WTC11 (cell line): ENCODE measurements at regions not wholly inside any gene's neighbourhood (a gene's known extent, or its start where the extent isn't known, plus 50 kb on each side); places are given as distances from the start of the nearest gene placed in this dataset.

Experiments
- ATAC-seq: fragments of 200-7000 bp; cut with Tn5 transposase; 2 replicates; pipeline ENCODE4 v1.10.0; 2021; ENCODE audit warnings: mild to moderate bottlenecking, moderate library complexity
- CTCF ChIA-PET: fragments of 300-600 bp; sonication (Branson Sonifier 250); formaldehyde crosslinking; loops from one replicate; lab custom pipeline; 2021; ENCODE audit warnings: antibody characterized with exemption; lab: Charles Lee
- POLR2A ChIA-PET: fragments of 350-600 bp; sonication (Branson Sonifier 250); formaldehyde crosslinking; loops from one replicate; lab custom pipeline; 2021; ENCODE audit warnings: antibody characterized with exemption; lab: Charles Lee
- DNase-seq: peaks from one replicate; pipeline ENCODE4 v3.0.0; 2021; ENCODE audit warnings: low spot score
- H3K27ac Mint-ChIP-seq: 2 replicates; pipeline ENCODE4 v1.8.0; 2021; ENCODE audit warnings: mixed read lengths
- H3K27me3 Mint-ChIP-seq: 2 replicates; pipeline ENCODE4 v1.8.0; 2021; ENCODE audit warnings: low read depth, mild to moderate bottlenecking, moderate library complexity, mixed read lengths
- H3K36me3 Mint-ChIP-seq: 2 replicates; pipeline ENCODE4 v1.8.0; 2021; ENCODE audit warnings: mixed read lengths
- H3K4me1 Mint-ChIP-seq: 2 replicates; pipeline ENCODE4 v1.8.0; 2022; ENCODE audit warnings: mixed read lengths
- H3K4me3 Mint-ChIP-seq: 2 replicates; pipeline ENCODE4 v1.8.0; 2021; ENCODE audit warnings: mild to moderate bottlenecking, moderate library complexity, mixed read lengths
- H3K9me3 Mint-ChIP-seq: 2 replicates; pipeline ENCODE4 v1.8.0; 2021; ENCODE audit warnings: mixed read lengths
- AR ChIP-seq: fragments of 250-450 bp; sonication (Bioruptor Pico); IDR thresholded peaks from 2 replicates; pipeline ENCODE4 v1.9.0; 2021; ENCODE audit warnings: mild to moderate bottlenecking
- ATF6 ChIP-seq: sonication (generic); formaldehyde crosslinking; IDR thresholded peaks from 2 replicates; pipeline ENCODE4 v1.8.1; 2023; ENCODE audit warnings: mild to moderate bottlenecking, missing genetic modification reagents
- ELF4 ChIP-seq: sonication (generic); formaldehyde crosslinking; IDR thresholded peaks from 2 replicates; pipeline ENCODE4 v1.8.1; 2022; ENCODE audit warnings: low read depth, mild to moderate bottlenecking, moderate library complexity, missing genetic modification reagents
- ESRRA ChIP-seq: sonication (generic); formaldehyde crosslinking; IDR thresholded peaks from 2 replicates; pipeline ENCODE4 v1.8.1; 2022; ENCODE audit warnings: mild to moderate bottlenecking, missing genetic modification reagents, borderline replicate concordance
- HMGA2 ChIP-seq: fragments of 250-450 bp; sonication (Bioruptor Pico); IDR thresholded peaks from 2 replicates; pipeline ENCODE4 v1.4.0; 2021; ENCODE audit warnings: mild to moderate bottlenecking, moderate library complexity
- JAZF1 ChIP-seq: fragments of 250-450 bp; sonication (Bioruptor Pico); IDR thresholded peaks from 2 replicates; pipeline ENCODE4 v1.9.0; 2021; ENCODE audit warnings: moderate library complexity, mild to moderate bottlenecking, inconsistent platforms
- MAX ChIP-seq: sonication (generic); formaldehyde crosslinking; IDR thresholded peaks from 2 replicates; pipeline ENCODE4 v1.8.0; 2022; ENCODE audit warnings: mild to moderate bottlenecking, missing genetic modification reagents
- NFE2L1 ChIP-seq: sonication (generic); formaldehyde crosslinking; IDR thresholded peaks from 2 replicates; pipeline ENCODE4 v1.8.1; 2023; ENCODE audit warnings: missing genetic modification reagents
- PREB ChIP-seq: sonication (generic); formaldehyde crosslinking; IDR thresholded peaks from 2 replicates; pipeline ENCODE4 v1.8.1; 2022; ENCODE audit warnings: mild to moderate bottlenecking, missing genetic modification reagents, moderate library complexity, borderline replicate concordance
- PRRX2 ChIP-seq: fragments of 250-450 bp; sonication (Bioruptor Pico); IDR thresholded peaks from 2 replicates; pipeline ENCODE4 v1.8.0; 2021; ENCODE audit warnings: mild to moderate bottlenecking
- RELA ChIP-seq: sonication (generic); formaldehyde crosslinking; IDR thresholded peaks from 2 replicates; pipeline ENCODE4 v1.8.1; 2022; ENCODE audit warnings: missing genetic modification reagents, mild to moderate bottlenecking, borderline replicate concordance
- SMAD4 ChIP-seq: sonication (generic); formaldehyde crosslinking; IDR thresholded peaks from 2 replicates; pipeline ENCODE4 v1.8.0; 2022; ENCODE audit warnings: mild to moderate bottlenecking, missing genetic modification reagents
- SOX15 ChIP-seq: fragments of 250-450 bp; sonication (Bioruptor Pico); IDR thresholded peaks from 2 replicates; pipeline ENCODE4 v1.9.0; 2021; ENCODE audit warnings: mild to moderate bottlenecking
- TCF7 ChIP-seq: sonication (generic); formaldehyde crosslinking; IDR thresholded peaks from 2 replicates; pipeline ENCODE4 v1.8.0; 2022; ENCODE audit warnings: mild to moderate bottlenecking, low read depth, missing genetic modification reagents, moderate library complexity
- ZBTB43 ChIP-seq: sonication (generic); formaldehyde crosslinking; IDR thresholded peaks from 2 replicates; pipeline ENCODE4 v1.8.1; 2023; ENCODE audit warnings: mild to moderate bottlenecking, missing genetic modification reagents
- ZNF121 ChIP-seq: sonication (generic); formaldehyde crosslinking; IDR thresholded peaks from 2 replicates; pipeline ENCODE4 v1.8.0; 2023; ENCODE audit warnings: missing genetic modification reagents
- ZNF232 ChIP-seq: sonication (generic); formaldehyde crosslinking; IDR thresholded peaks from 2 replicates; pipeline ENCODE4 v1.8.0; 2022; ENCODE audit warnings: mild to moderate bottlenecking, missing genetic modification reagents
- ZNF317 ChIP-seq: sonication (generic); formaldehyde crosslinking; IDR thresholded peaks from 2 replicates; pipeline ENCODE4 v1.8.1; 2023; ENCODE audit warnings: low read depth, mild to moderate bottlenecking, moderate library complexity, missing genetic modification reagents, borderline replicate concordance
- TF ChIP-seq, protein P1 (sequence below): fragments of 250-450 bp; sonication (Bioruptor Pico); IDR thresholded peaks from 2 replicates; pipeline ENCODE4 v1.9.0; 2021; ENCODE audit warnings: mild to moderate bottlenecking, borderline replicate concordance
- TF ChIP-seq, protein P2 (sequence below): sonication (generic); formaldehyde crosslinking; IDR thresholded peaks from 2 replicates; pipeline ENCODE4 v1.8.0; 2022; ENCODE audit warnings: mild to moderate bottlenecking, missing genetic modification reagents
- TF ChIP-seq, protein P3 (sequence below): sonication (generic); formaldehyde crosslinking; IDR thresholded peaks from 2 replicates; pipeline ENCODE4 v1.8.1; 2022; ENCODE audit warnings: low read depth, missing genetic modification reagents, borderline replicate concordance

GRCh38 chr3:83317605-83318004, 1556.2 kb upstream of the GBE1 start (continued):
- TF ChIP-seq, protein P1, sequence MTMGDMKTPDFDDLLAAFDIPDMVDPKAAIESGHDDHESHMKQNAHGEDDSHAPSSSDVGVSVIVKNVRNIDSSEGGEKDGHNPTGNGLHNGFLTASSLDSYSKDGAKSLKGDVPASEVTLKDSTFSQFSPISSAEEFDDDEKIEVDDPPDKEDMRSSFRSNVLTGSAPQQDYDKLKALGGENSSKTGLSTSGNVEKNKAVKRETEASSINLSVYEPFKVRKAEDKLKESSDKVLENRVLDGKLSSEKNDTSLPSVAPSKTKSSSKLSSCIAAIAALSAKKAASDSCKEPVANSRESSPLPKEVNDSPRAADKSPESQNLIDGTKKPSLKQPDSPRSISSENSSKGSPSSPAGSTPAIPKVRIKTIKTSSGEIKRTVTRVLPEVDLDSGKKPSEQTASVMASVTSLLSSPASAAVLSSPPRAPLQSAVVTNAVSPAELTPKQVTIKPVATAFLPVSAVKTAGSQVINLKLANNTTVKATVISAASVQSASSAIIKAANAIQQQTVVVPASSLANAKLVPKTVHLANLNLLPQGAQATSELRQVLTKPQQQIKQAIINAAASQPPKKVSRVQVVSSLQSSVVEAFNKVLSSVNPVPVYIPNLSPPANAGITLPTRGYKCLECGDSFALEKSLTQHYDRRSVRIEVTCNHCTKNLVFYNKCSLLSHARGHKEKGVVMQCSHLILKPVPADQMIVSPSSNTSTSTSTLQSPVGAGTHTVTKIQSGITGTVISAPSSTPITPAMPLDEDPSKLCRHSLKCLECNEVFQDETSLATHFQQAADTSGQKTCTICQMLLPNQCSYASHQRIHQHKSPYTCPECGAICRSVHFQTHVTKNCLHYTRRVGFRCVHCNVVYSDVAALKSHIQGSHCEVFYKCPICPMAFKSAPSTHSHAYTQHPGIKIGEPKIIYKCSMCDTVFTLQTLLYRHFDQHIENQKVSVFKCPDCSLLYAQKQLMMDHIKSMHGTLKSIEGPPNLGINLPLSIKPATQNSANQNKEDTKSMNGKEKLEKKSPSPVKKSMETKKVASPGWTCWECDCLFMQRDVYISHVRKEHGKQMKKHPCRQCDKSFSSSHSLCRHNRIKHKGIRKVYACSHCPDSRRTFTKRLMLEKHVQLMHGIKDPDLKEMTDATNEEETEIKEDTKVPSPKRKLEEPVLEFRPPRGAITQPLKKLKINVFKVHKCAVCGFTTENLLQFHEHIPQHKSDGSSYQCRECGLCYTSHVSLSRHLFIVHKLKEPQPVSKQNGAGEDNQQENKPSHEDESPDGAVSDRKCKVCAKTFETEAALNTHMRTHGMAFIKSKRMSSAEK (CRISPR knock-in tag), result no peak
- no peak for TF ChIP-seq ZNF121 (CRISPR knock-in tag)
- TF ChIP-seq, all 79 proteins: peak for 0

- no peak for ATAC-seq
- no peaks in the 10 kb centered on the region for H3K36me3 Mint-ChIP-seq
- no peak overlapping the region for H3K4me3 Mint-ChIP-seq
- 0 out of 2 replicates have a peak, but pooled peaks cover 3% of the 10 kb centered on the region for H3K9me3 Mint-ChIP-seq
- no peak for DNase-seq
- no peak overlapping the region for H3K27ac Mint-ChIP-seq
- H3K27me3 Mint-ChIP-seq, result no peaks in the 10 kb centered on the region; the same call in 1 of the 2 replicates
- CTCF ChIA-PET, result interaction anchor here (0.7 to 1.1 kb wide), 2 partner anchors 40 to 190 kb away, joined by 3 to 5 read pairs; no protein-coding TSS in a partner anchor
- H3K4me1 Mint-ChIP-seq, result peaks cover 22% of the 10 kb centered on the region
- POLR2A ChIA-PET, result interaction anchor here (0.7 kb wide), 1 partner anchor 327 kb away, joined by 5 read pairs; no protein-coding TSS in a partner anchor
- TF ChIP-seq HMGA2 (CRISPR knock-in tag) (no peak), ZNF317 (CRISPR knock-in tag) (no peak), PRRX2 (CRISPR knock-in tag) (no peak), JAZF1 (CRISPR knock-in tag) (no peak), ESRRA (CRISPR knock-in tag) (no peak), ELF4 (CRISPR knock-in tag) (no peak), MAX (CRISPR knock-in tag) (no peak), ZNF232 (CRISPR knock-in tag) (no peak), SOX15 (CRISPR knock-in tag) (no peak), RELA (no peak), NFE2L1 (CRISPR knock-in tag) (no peak), ZBTB43 (no peak), AR (CRISPR knock-in tag) (no peak), SMAD4 (CRISPR knock-in tag) (no peak), TCF7 (CRISPR knock-in tag) (no peak), ATF6 (CRISPR knock-in tag) (no peak), PREB (no peak)
- TF ChIP-seq, protein P2, sequence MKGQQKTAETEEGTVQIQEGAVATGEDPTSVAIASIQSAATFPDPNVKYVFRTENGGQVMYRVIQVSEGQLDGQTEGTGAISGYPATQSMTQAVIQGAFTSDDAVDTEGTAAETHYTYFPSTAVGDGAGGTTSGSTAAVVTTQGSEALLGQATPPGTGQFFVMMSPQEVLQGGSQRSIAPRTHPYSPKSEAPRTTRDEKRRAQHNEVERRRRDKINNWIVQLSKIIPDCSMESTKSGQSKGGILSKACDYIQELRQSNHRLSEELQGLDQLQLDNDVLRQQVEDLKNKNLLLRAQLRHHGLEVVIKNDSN, result no peak
- TF ChIP-seq, protein P3, sequence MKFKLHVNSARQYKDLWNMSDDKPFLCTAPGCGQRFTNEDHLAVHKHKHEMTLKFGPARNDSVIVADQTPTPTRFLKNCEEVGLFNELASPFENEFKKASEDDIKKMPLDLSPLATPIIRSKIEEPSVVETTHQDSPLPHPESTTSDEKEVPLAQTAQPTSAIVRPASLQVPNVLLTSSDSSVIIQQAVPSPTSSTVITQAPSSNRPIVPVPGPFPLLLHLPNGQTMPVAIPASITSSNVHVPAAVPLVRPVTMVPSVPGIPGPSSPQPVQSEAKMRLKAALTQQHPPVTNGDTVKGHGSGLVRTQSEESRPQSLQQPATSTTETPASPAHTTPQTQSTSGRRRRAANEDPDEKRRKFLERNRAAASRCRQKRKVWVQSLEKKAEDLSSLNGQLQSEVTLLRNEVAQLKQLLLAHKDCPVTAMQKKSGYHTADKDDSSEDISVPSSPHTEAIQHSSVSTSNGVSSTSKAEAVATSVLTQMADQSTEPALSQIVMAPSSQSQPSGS (CRISPR knock-in tag), result no peak
Observed at GRCh38 chr3:83320726-83321125, 1559.3 kb upstream of the GBE1 start.
